ENCODE measurements at regions not wholly inside any gene's neighbourhood (a gene's known extent, or its start where the extent isn't known, plus 50 kb on each side); places are given as distances from the start of the nearest gene placed in this dataset.

- in situ Hi-C loops (cut with MboI; ENCODE audit: low sequenced_read_pairs), result loop anchor here (10.0 kb wide), 1 partner anchor 380 kb away; no protein-coding TSS in a partner anchor
Measured at GRCh38 chr17:34154961-34155730, 99.9 kb upstream of the CCL2 start.

- in situ Hi-C loops (cut with MboI; ENCODE audit: low sequenced_read_pairs), result loop anchor here (10.0 kb wide), 1 partner anchor 381 kb away; no protein-coding TSS in a partner anchor
Measured at GRCh38 chr17:34155947-34156346, 99.1 kb upstream of the CCL2 start.

- in situ Hi-C loops (cut with MboI; ENCODE audit: low sequenced_read_pairs), result loop anchor here (10.0 kb wide), 1 partner anchor 382 kb away; no protein-coding TSS in a partner anchor
Measured at GRCh38 chr17:34156401-34156740, 98.7 kb upstream of the CCL2 start.

GRCh38 chr17:34156741-34157589, 98.1 kb upstream of the CCL2 start:
- in situ Hi-C loops (cut with MboI; ENCODE audit: low sequenced_read_pairs), result loop anchor here (10.0 kb wide), 1 partner anchor 382 kb away; no protein-coding TSS in a partner anchor

GRCh38 chr17:34161690-34162089, 93.4 kb upstream of the CCL2 start:
- in situ Hi-C loops (cut with MboI; ENCODE audit: low sequenced_read_pairs), result no loop called here

- in situ Hi-C loops (cut with MboI; ENCODE audit: low sequenced_read_pairs), result no loop called here
Measured at GRCh38 chr17:34163123-34163522, 92.0 kb upstream of the CCL2 start.

GRCh38 chr17:34163646-34164045, 91.4 kb upstream of the CCL2 start:
- in situ Hi-C loops (cut with MboI; ENCODE audit: low sequenced_read_pairs), result no loop called here

GRCh38 chr17:34164837-34165236, 90.2 kb upstream of the CCL2 start:
- in situ Hi-C loops (cut with MboI; ENCODE audit: low sequenced_read_pairs), result no loop called here

GRCh38 chr17:34166352-34166751, 88.7 kb upstream of the CCL2 start:
- in situ Hi-C loops (cut with MboI; ENCODE audit: low sequenced_read_pairs), result no loop called here

GRCh38 chr17:34167354-34167753, 87.7 kb upstream of the CCL2 start:
- in situ Hi-C loops (cut with MboI; ENCODE audit: low sequenced_read_pairs), result no loop called here

GRCh38 chr17:34168989-34169388, 86.1 kb upstream of the CCL2 start:
- in situ Hi-C loops (cut with MboI; ENCODE audit: low sequenced_read_pairs), result no loop called here

GRCh38 chr17:34169496-34169895, 85.6 kb upstream of the CCL2 start:
- in situ Hi-C loops (cut with MboI; ENCODE audit: low sequenced_read_pairs), result no loop called here

GRCh38 chr17:34171245-34171818, 83.8 kb upstream of the CCL2 start:
- in situ Hi-C loops (cut with MboI; ENCODE audit: low sequenced_read_pairs), result no loop called here

- in situ Hi-C loops (cut with MboI; ENCODE audit: low sequenced_read_pairs), result no loop called here
Measured at GRCh38 chr17:34172390-34172918, 82.6 kb upstream of the CCL2 start.

- in situ Hi-C loops (cut with MboI; ENCODE audit: low sequenced_read_pairs), result no loop called here
Measured at GRCh38 chr17:34173241-34173640, 81.8 kb upstream of the CCL2 start.

- in situ Hi-C loops (cut with MboI; ENCODE audit: low sequenced_read_pairs), result no loop called here
Measured at GRCh38 chr17:34174496-34174895, 80.6 kb upstream of the CCL2 start.

GRCh38 chr17:34176440-34176839, 78.6 kb upstream of the CCL2 start:
- in situ Hi-C loops (cut with MboI; ENCODE audit: low sequenced_read_pairs), result no loop called here

- in situ Hi-C loops (cut with MboI; ENCODE audit: low sequenced_read_pairs), result no loop called here
Measured at GRCh38 chr17:34177642-34178041, 77.4 kb upstream of the CCL2 start.

GRCh38 chr17:34178092-34178491, 77.0 kb upstream of the CCL2 start:
- in situ Hi-C loops (cut with MboI; ENCODE audit: low sequenced_read_pairs), result no loop called here

- in situ Hi-C loops (cut with MboI; ENCODE audit: low sequenced_read_pairs), result no loop called here
Measured at GRCh38 chr17:34182036-34182803, 72.9 kb upstream of the CCL2 start.

- in situ Hi-C loops (cut with MboI; ENCODE audit: low sequenced_read_pairs), result no loop called here
Measured at GRCh38 chr17:34195987-34196386, 59.1 kb upstream of the CCL2 start.

Data from HL-60/S4 (cell line).